HG02852 (cell line): ENCODE measurements at regions not wholly inside any gene's neighbourhood (a gene's known extent, or its start where the extent isn't known, plus 50 kb on each side); places are given as distances from the start of the nearest gene placed in this dataset.
"Not testable (repeated sequence)": the region's sequence is repeated elsewhere in the genome, so short reads cannot be mapped to it uniquely, and the experiment has no call there.

Experiments
- ATAC-seq: cut with Tn5 transposase; IDR thresholded peaks from one replicate; pipeline ENCODE4 v1.9.1; 2021; ENCODE audit warnings: mild to moderate bottlenecking, moderate library complexity; ENCODE audit not compliant: unreplicated experiment

DNA sequence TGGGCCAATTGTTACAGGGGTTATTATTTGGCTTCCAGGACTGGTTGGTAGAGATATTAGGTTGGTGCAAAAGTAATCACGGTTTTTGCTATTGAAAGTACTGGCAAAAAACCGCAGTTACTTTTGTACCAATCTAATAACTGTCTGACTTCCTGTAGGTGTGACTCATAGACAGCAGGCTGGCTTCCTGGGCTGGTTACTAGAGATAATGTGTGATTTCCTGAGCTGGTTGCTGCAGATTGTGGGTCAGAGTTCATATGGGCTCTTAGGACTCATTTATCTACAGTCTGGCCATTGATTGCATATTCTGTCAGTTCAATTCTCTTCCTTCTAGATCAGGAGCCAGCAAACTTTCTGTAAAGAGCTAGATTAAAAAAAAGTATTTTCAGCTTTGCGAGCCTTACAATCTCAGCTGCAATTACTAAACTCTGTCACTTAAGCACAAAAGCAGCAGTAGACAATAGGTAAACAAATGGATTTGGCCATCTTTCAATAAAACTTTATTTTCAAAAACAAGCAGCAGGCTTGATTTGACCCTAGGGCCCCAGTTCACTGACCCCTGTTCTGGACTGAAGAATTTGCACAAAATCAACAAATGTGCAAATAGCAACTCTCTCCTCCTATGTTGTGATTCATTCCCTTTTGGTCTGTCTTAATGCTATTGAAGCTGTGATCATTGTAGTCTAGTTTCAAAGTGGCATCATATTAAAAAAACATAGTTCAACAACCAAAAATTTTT lies 50.8 kb upstream of the BOD1L1 start:
- no peak for ATAC-seq

DNA sequence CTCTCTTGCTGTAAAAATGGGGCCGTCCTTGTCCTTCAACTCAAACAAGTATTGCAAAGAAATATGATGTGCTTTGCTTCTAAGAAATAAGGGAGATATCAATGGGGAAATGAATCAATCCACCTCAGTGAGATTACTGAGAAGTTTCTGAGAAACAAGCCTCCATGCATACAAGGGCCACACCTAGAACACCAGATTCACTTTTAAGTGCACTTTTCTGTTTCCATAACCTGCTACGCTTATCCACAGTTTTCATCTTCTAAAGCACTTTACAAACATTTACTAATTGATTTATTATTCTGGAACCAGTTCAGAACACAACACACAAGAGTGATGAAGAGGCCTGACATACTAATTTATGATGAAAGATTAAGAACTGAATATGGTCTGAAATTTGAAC lies 54.0 kb upstream of the BOD1L1 start:
- ATAC-seq, result no peak

DNA sequence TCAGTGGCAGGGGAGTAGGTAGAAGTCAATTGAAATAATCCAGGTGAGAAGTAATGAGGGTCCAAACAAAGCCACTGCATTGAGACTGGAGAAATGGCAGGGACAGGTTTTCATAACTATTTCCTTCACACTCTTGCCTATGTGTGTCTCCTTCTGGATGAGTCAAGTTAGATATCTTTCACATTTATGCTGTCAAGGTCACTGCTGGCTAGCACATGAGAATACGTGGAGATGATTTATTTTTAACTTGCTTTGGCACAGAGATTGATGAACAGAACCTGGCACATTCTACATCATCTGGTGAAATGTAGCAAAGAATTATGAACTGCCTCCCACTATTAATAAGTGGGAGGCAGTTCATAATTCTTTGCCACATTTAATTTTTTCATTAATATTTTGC lies 66.7 kb upstream of the BOD1L1 start:
- ATAC-seq, result no peak

DNA sequence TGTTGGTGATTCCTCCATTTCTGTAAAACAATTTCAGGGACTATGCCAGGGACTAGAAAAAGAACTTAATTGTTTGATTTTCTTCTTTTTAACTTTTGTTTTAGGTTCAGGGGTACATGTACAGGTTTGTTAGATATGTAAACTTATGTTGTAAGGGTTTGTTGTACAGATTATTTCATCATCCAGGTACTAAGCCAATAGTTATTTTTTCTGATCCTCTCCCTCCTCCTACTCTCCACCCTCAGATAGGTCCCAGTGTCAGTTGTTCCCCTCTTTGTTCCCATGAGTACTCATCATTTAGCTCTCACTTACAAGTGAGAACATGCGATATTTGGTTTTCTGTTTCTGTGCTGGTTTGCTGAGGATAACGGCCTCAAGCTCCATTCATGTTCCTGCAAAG lies 70.8 kb upstream of the BOD1L1 start:
- no peak for ATAC-seq

DNA sequence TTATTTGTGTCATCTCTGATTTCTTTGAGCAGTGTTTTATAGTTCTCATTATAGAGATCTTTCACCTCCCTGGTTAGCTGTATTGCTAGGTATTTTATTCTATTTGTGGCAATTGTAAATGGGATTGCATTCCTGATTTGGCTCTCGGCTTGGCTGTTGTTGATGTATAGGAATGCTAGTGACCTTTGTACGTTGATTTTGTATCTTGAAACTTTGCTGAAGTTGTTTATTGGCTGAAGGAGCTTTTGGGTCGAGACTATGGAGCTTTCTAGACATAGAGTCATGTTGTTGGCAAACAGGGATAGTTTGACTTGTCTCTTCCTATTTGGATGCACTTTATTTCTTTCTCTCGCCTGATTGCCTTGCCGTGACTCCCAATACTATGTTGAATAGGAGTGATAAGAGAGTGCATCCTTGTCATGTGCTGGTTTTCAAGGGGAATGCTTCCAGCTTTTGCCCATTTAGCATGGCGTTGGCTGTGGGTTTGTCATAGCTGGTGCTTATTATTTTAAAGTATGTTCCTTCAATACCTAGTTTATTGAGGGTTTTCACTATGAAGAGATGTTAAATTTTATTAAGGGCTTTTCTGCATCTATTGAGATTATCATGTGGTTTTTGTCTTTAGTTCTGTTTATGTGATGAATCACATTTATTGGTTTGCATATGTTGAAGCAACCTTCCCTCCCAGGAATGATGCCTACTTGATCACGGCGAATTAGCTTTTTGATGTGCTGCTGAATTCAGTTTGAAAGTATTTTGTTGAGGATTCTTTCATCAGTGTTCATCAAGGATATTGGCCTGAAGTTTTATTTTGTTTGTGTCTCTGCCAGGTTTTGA lies 72.7 kb upstream of the BOD1L1 start:
- no peak for ATAC-seq

DNA sequence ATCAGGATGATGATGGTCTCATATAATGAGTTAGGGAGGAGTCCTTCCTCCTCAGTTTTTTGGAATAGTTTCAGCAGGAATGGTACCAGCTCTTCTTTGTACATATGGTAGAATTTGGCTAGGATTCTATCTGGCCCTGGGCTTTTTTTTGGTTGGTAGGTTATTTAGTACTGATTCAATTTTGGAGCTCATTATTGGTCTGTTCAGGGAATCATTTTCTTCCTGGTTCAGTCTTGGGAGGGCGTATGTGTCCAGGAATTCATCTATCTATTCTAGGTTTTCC lies 73.3 kb upstream of the BOD1L1 start:
- not testable (repeated sequence) for ATAC-seq

DNA sequence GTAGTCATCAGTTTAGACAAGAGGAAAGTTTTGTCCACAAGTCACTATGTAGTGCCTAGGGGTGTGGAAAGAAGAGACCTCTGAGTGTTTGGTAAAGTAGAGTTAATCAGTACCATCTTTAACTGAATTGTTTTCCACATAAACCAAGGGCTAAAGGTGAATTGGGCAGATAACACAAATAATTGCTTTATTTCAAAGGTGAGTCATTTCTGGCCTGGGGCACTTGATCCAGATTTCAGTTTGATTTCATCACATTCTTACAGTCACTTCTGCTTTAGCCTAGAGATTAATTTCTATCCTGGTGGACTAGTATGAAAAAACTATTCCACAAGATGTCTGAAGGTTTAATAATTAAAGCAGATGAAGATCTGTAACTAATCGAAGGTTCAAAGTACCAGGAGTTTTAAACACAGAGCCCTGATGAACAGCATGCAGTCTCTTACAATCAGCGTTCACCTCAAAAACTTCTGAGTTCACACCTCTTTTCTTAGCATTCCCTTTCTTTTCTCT lies 74.5 kb upstream of the BOD1L1 start:
- no peak for ATAC-seq

DNA sequence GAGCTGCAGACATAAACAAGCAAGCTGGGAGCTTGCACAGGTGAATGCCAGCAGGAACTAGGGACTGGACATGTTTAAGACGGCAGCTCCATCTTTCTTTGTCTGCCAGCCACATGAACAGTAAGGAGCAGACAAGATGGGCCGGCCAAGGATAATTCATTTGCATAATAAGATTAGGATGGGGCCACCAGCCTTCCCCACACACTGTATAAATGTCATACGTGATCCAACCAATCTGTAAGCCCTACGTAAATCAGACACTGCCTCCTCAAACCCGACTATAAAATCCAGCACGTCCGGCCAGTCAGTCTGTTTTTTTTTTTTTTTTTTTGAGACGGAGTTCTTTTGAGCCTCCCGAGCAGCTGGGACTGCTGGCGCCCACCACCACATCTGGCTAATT lies 75.6 kb upstream of the BOD1L1 start:
- ATAC-seq, result no peak

DNA sequence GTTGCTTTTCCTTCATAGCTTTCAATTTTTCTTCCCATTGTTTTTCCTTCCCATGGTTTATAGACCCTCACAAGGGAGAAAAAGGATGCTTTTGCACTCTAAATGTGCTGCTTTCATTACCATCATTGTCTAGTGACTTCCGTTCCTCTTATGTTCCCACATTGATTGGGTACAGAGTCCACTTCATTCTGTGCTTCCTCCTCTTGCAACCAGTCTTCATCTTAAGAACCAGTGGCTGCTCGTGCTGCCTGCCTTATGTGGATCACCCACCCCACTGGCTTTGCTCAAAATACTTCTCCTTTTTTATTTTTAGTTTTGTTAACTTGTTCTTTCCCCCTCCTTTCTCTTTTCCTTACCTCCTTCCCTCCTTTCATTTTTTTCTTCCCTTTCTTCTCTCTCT lies 76.5 kb upstream of the BOD1L1 start:
- ATAC-seq, result no peak

DNA sequence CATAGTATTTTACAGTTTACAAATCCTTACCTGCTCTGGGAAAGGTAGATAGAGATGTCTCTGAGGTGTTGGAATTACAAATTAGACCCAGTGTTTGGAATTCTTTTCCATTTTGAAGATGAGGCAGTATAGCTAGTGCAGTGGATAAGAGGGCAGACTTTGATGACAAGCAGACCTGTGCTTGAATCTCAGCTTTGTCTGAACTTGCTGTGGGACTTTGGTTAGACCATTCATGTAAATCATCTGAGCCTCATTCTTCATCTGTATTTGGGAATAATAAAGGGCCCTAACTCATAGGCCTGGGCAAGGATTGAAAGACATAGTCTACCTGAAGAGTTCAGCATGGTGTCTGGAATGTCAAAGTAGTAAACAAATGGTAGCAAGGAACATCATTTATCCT lies 77.2 kb upstream of the BOD1L1 start:
- ATAC-seq, result no peak

DNA sequence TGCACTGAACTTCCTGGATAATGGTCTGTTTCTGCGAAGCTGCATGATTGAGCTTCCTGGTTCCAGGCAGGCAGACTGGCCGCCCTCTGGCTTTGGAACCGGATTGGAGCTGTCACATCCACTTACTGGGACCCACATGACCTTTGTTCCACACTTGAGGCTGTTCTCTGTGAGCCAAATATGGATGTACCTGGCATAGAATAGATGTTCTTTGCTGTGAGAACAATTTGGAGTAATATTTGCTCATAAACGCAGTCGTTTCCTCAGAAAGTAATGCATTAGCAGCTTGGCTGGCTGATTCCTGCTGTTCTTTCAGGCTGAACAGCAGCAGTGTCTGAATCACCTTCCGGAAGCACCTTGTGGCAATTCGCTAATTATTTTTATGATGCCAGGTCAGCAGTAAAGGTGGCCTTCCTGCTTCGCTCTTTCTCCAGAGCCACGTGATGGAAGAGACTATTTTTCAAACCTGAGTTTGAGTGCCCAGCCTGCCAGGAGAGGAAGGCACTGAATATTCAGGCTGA lies 78.1 kb upstream of the BOD1L1 start:
- ATAC-seq, result no peak

DNA sequence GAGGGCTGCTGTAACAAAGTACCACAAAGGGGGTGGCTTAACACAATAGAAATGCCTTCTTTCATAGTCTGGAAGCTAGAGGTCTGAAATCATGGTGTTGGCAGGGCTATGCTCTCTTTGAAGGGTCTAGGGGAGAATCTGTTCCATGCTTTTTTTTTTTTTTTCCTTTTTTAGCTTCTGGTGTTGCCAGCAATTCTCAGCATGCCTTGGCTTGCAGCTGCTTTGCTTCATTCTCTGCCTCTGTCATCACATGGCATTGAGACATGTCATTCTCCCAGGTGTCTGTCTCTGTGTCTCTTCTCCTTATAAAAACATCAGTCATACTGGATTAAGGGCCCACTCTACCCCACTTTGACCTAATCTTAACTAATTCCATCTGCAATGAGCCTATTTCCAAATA lies 78.6 kb upstream of the BOD1L1 start:
- no peak for ATAC-seq

DNA sequence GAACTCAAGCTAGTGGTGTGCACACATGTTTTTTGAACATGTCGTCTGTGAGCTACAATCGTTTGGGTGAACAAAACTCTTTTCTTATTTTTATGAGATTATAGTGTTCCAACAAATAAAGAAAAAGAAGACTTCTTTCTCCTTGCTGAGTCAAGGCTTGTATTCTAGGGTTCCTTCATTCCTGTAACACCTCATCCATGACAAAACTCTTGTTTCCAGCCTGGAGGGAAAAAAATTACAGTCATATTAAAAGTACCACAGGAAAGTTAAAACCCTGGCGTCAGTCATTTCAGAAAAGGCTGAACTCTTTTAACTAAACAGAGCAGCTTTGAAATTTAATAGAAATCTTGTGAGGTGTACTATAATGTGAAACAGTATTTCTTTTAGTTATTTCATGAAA lies 79.2 kb upstream of the BOD1L1 start:
- ATAC-seq, result no peak

DNA sequence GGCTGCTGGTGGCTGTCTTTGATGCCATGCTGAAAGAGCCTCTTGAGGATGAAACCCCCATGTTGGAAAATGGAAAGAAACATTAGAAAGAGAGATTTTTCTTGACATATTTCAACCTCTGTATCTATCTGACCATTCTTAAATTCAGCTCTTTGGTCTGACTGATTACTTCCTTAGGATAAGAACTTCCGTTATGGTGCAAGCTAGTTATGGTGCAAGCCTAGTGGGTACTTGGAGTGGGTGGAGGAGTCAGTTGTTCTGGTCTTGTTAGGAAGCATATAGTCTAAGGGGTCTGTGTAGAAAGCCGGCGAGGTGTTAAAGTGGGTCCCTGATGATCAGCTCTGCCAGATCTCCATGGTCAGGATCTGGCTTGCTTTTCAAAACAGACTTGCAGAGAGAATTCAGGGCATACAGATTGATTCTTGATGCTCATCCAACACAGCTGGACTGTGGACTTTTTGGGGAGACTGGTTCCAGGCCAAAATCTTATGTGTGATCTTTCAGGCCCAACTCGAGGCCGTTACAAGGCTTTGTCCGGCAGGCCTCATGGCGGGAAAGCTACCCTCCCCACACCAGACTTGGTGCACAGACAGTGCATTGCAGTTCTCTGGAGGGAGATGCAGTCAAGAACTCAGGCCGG lies 82.8 kb upstream of the BOD1L1 start:
- ATAC-seq, result no peak

DNA sequence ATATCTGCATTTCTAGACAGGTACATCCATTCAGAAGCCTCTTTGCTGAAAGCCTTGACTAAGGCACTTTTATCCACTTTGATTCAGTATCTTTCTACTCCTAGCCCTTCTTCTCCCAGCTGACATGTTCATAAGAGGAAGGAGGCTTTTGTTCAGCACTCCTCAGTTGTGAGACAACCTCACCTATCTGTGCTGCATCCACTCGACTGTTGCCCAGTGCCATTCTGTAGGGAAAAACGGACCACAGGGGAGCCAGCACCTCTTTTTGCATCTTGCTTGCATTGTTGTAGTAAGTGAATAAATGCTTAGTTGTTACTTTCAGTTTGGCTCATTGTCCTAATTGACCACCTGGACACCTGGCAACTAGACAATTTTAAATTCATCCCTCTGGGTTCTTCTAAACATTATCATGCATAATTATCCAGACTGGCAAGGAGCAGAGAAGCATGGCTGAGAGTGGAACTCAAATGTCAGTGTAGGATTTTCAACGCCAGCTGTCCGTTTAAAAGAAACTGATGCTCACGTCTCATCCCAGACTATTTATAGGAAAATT lies 83.8 kb upstream of the BOD1L1 start:
- ATAC-seq, result no peak

DNA sequence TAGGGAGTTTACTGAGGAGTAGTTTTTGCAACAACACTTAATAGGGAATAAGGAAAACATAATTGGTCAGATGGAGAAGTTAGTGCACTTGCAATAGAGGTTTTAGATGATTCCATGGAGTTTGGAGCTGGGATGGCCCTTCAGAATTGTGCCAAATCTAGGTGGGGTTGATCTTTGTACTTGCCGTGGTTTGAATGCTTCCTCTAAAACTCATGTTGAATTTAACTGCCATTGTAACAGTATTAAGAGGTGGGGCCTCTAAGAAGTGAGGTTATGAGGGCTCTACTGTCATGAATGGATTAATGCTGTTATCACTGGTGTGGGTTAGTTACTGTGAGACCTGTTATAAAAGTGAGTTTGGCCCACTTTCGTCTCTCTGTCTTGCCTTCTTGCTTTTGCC lies 94.4 kb upstream of the BOD1L1 start:
- no peak for ATAC-seq

DNA sequence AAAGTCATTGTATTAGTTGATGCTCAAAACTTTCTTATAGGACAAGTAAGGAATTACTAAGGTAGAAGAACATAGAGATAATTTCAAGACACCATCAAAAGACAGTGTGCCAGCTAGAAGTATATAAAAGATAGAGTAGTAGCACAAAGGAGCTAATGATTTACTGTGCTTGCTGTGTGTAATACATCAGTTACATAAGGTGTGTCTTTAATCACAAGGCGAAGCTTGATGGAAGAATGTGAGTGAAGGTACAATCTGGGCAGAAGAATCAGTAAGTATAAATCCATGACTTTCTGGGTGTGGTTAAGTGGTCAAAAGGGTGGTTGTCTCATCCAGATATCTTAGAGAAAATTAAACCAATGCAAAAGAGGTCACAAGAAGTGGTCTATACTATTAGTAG lies 95.1 kb upstream of the BOD1L1 start:
- ATAC-seq, result no peak

DNA sequence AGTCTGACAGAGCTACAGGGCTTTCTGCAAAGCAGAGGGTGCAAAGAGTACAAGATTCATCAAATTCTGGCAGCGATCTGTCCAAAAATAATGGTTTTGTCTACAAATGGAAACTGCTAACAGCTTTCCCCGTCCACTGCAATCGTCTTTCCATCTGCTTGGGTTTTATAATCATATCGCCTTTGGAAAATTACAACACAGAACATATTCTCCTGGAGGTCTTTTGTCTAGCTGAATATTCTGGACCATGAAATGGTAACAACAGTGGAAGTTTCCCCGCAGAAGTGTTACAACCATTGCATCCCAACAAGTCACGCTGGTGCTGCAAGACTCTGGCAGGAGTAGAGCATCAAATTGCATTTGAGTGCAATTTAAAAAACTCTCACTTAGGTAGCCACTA lies 101.2 kb upstream of the BOD1L1 start:
- ATAC-seq, result no peak

DNA sequence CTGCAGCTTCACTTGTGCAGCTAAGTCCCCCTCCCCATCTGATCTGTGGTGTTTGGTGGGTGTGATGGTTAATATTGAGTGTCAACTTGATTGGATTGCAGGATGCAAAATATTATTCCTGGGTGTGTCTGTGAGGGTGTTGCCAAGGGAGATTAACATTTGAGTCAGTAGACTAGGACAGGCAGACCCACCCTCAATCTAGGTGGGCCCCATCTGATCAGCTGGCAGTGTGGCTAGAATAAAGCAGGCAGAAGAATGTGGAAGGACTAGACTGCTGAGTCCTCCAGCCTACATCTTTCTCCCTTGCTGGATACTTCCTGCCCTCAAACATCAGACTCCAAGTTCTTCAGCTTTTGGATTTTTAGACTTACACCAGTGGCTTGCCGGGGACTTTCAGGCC lies 103.5 kb upstream of the BOD1L1 start:
- ATAC-seq, result no peak

DNA sequence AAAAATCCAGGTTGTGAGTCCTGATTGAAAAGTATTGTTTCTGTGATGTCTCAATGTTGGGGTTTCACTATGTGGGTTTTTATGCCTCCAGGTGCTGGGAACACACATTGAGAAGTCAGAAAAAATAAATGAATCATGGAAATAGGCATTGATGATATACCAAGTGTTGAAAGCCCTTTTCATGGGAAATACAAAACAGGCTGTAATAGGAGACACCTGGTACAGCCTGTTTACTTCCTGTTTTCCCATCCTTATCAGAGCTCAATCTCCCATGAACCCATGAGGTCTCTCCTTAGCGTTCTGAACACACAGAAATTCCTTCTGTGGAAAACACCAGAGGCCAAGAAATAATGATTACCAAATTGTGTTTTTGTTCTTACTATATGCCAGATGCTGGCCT lies 106.3 kb upstream of the BOD1L1 start:
- no peak for ATAC-seq

DNA sequence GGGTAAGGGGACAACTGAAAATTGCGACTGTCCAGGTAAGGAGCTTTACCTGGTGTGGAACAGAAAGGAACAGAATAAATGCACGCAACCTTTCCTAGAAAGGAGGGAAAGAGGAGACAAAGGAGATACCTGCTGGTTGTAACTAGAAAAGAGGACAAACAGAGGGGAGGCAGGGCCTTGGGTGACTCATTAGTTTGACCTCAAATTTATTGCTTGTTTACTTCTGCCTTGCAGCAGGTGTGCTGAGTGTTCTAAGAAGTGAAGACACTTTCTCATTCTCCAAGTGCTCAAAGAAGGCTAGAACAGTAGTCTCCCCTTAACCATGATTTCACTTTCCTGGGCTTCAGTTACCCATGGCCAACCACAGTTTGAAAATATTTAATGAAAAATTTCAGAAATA lies 123.1 kb upstream of the BOD1L1 start:
- ATAC-seq, result no peak

DNA sequence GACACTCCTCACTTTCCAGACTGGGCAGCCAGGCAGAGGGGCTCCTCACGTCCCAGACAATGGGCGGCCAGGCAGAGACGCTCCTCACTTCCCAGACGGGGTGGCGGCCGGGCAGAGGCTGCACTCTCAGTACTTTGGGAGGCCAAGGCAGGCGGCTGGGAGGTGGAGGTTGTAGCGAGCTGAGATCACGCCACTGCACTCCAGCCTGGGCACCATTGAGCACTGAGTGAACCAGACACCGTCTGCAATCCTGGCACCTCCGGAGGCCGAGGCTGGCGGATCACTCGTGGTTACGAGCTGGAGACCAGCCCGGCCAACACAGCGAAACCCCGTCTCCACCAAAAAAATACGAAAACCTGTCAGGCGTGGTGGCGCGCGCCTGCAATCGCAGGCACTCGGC lies 134.1 kb upstream of the BOD1L1 start:
- not testable (repeated sequence) for ATAC-seq
